Stimulated activated CD4-positive, alpha-beta T cell treated with anti-CD3 and anti-CD28 coated beads, Interleukin-2, amount 100 ng/mL, for 24 hours (primary cell): ENCODE measurements at regions not wholly inside any gene's neighbourhood (a gene's known extent, or its start where the extent isn't known, plus 50 kb on each side); places are given as distances from the start of the nearest gene placed in this dataset.

ENCODE experiments used
- DNase-seq, 2 donors: peaks; one replicate each; pipeline ENCODE4 v3.0.0-alpha.2; 2020

DNA sequence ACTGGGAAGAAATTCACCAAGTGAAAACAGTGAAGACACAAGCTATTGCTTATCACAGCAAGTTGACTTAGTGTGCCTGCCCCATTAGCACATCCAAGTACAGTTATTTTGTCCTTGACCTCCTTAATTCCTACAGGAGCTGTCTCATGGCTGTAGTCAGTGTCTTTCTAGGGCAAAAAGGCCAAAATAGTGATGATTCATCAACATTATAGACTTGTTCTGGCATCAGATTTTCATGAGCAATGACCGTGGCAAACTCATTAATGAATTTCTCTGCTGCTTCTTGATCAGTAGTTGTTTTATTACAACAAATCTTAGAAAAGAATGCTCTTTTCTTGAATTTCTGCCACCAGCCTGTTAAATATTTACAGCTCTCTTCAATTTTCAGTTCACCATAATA is 1169.3 kb upstream of the DDX18 start:
- DNase-seq: no peak

DNA sequence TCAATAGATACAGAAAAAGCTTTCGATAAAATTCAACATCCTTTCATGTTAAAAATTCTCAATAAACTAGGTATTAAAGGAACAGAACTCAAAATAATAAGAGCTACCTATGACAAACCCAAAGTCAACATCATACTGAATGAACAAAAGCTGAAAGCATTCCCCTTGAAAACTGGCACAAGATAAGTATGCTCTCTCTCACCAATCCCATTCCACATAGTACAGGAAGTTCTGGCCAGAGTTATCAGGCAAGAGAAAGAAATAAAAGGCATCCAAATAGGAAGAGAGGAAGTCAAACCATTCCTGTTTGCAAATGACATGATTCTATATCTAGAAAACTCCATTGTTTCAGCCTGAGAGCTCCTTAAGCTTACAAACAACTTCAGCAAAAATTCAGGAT is 1145.8 kb upstream of the DDX18 start:
- no peak for DNase-seq

DNA sequence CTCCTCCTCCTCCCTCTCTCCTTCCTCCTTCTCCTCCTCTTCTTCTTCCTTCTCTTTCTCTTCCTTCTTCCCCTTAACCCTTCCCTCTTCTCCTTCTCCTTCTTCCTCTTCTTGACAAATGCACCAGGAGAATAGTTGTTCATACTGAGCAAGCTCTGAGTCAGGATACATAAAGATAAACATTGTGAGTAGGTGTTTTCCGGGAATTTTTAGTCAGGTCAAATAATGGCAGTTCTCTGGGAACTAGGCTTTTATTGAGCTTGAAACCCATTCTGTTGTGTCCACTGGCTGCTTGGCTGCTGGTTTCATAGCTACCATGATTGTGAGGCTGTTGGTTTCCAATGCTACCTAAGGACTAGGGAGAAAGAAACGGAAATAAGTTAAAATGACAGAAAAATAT is 1144.7 kb upstream of the DDX18 start:
- DNase-seq: no peak

- DNase-seq: no peak
Observed at GRCh38 chr2:116674188-116674587, 1140.3 kb upstream of the DDX18 start.

DNA sequence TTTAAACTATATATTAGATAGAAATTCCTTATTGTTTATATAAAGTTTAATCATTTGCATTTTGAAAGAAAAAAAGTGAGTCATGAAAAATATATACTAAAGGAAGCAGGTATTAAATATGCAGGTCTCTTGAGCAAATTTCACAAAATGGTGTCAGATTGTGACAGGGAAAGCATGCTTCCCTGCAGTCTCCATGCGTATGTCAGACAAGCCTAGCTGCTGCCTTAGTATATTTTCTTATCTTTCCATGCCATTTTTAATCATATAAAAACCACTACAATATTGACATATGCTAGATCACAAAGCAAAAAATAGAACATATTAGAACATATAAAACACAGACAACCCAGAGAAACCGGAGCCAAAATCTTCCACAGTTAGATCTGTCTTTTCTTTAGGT is 1137.7 kb upstream of the DDX18 start:
- no peak for DNase-seq

GRCh38 chr2:116680256-116680936 is 1134.1 kb upstream of the DDX18 start:
- DNase-seq: no peak

GRCh38 chr2:116687371-116687770 is 1127.1 kb upstream of the DDX18 start:
- DNase-seq: no peak

- no peak for DNase-seq
Observed at GRCh38 chr2:116692988-116693387, 1121.5 kb upstream of the DDX18 start.

DNA sequence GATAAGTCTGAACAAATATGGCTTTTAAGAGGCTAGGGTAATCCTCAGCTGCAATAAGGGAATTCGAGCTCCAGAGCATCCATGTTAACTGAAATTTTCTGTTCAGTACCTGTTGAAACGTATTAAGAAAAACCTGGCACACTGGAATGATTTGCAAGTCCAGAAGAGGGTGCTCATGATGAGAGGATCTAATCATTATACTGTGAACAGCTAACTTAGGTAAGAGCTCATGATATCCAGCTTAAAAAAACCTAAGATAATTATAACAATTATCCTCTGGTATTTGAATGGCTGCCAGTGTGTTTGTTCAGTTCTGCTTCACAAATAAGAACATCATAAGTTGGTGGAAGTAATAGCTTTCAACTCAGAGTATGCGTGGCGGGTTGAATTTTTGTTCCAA is 1118.3 kb upstream of the DDX18 start:
- DNase-seq: no peak

GRCh38 chr2:116696903-116697302 is 1117.6 kb upstream of the DDX18 start:
- no peak for DNase-seq

GRCh38 chr2:116706396-116706795 is 1108.1 kb upstream of the DDX18 start:
- no peak for DNase-seq

GRCh38 chr2:116716038-116716437 is 1098.5 kb upstream of the DDX18 start:
- no peak for DNase-seq

- no peak for DNase-seq
Observed at GRCh38 chr2:116716444-116716843, 1098.0 kb upstream of the DDX18 start.

- no peak for DNase-seq
Observed at GRCh38 chr2:116717832-116718231, 1096.7 kb upstream of the DDX18 start.

DNA sequence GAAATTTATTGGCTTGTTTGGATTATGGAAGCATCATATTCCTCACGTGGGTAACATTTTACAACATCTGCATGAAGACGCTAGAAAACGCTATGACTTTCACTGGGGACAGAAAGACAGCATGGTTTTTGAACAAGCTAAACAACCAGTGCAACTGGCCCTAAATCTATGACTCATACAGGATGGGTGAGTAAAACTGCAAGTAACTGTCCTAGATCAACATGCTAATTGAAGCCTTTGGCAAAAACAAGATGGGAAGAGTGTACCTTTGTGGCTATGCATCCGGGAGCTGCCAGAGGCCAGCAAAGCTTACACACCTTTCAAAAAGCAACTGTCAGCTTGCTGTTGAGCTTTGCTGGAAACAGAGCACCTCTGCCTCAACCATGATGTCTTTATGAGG is 1096.0 kb upstream of the DDX18 start:
- DNase-seq: no peak

DNA sequence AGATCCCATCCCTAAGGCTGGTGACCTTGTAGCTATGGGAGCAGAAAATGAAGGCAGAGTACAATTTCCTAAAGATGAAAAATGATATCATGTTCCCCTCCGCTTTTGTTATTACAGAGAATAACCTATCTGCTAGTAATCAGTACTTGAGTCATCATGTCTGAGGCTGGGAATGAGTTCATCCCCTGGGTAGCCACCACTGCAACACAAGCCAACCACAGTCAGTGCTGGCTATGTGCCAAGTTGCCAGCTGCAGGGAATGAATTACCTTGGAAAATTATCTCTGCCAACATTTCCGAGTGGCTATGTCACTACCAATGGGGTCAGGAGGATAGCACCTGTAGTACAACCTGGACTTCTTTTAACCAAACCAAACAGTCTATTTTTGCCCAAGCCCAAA is 1094.7 kb upstream of the DDX18 start:
- no peak for DNase-seq

- DNase-seq: no peak
Observed at GRCh38 chr2:116724550-116724949, 1089.9 kb upstream of the DDX18 start.

DNA sequence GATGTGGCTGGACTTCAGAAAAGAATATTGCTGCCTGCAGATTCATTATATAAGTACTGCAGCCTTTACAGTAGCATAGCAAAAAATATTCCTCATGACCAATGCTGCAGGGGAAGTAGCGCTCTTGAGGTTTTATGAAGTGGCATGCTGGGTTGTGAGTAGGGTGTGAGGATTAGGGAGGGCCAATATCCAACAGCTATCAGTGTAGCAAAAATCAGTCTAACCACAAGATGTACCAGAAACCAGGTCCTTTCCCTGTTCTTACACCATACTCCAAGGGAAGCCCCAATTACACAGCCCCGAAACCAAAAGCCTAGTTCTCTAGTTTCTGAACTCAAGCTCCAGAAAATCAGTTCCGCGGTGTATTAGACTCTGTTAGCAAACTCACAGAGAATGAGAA is 1082.2 kb upstream of the DDX18 start:
- no peak for DNase-seq

DNA sequence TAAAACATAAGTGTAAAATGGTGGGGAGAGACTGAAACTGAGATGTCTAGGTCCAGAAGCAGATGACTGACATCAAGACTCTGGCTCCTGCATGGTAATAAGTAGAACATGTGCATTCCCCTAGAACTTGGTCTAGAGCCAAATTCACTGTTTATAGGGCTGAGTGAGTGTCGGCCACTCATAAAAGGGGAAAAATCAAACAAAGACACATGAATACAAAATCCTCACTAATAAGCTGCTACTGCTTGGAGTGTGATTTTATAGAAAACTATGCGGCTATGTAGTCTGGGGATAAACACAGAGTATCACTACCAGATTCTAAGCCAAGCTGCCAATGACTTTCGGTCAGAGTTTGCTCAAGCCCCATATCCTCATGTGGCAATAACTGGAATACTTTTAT is 1080.8 kb upstream of the DDX18 start:
- DNase-seq: no peak

DNA sequence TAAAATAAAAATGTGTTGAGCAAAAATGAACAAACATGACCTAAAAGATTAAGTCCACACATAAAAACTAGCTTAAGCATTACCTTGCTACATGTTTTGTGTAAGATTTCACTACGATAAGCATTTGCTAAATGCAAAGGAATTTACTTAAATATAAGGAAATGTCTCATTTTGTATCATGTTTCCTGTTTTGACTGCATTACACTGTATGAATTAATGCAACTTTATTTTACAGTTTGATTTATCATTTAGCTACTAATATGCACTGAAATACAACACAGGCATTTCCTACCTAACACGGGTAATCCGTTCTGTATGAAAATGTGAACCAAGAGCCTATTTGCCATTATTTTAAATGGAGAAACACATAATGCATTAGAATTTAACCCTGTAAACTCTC is 1076.5 kb upstream of the DDX18 start:
- no peak for DNase-seq

GRCh38 chr2:116747103-116747502 is 1067.4 kb upstream of the DDX18 start:
- no peak for DNase-seq

DNA sequence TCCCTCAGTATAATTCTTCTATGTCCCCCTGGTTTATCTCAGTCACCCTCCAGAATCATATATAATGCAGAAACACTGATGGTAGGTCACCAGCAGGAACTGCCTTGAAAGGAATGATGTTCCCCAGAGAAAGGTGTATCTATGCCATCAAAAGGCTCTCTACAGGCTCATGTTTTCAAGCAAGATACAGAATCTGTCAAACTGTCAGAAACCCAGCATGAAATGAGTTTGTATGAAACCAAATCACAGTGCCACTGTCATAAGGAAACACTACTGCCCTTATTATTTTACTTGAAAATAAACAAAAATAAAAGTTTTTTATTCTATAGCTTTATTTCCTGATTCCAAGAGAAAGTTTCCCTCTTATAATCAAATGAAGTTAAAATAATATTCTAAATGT is 1064.5 kb upstream of the DDX18 start:
- no peak for DNase-seq

GRCh38 chr2:116754381-116755101 is 1060.0 kb upstream of the DDX18 start:
- DNase-seq: no peak

DNA sequence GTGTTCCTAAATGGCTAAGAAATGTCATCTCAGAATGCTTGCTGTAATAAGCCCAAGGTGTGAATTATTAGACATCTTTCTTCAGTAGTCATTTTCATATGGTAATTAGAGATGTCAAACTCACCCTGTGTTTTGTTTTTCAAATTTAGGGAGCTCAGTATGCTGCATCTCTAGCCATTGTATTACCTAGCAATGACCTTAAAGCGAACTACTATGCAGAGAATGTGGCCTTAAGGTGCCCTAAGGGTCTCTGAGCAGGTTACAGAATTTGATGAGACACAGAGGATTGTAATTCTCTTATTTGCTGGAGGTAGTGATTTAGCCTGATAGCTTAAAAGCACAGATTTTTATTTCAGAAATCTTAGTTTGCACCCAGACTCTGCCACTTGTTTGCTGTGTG is 1052.6 kb upstream of the DDX18 start:
- no peak for DNase-seq

DNA sequence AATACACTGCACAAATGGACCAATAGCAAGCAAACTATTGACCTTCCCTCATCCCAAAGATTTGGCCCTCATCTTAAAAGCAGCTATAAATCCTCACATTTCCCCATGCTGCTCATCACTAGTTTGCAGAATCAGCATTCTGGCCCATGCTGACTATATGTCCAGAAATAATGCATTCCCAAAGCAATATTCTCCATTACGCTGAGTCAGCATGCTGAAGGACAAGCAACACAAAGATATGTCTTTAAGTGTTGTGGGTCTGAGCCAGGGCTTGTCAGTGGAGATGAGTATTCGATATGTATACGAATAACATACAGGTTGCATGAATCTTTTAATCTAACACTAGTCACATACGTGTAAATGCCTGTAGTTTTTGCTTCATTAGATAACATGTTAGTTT is 1045.0 kb upstream of the DDX18 start:
- no peak for DNase-seq
